Erythroblast (primary cell): ENCODE measurements at regions not wholly inside any gene's neighbourhood (a gene's known extent, or its start where the extent isn't known, plus 50 kb on each side); places are given as distances from the start of the nearest gene placed in this dataset.

ENCODE experiments used
- GATA1 ChIP-seq: IDR thresholded peaks from 2 replicates; pipeline ENCODE4 v1.6.1; 2011; ENCODE audit warnings: low read depth, mild to moderate bottlenecking, control low read depth, low read length, moderate library complexity
- POLR2A ChIP-seq: IDR thresholded peaks from 2 replicates; pipeline ENCODE4 v1.6.1; 2011; ENCODE audit warnings: mild to moderate bottlenecking, low read length

DNA sequence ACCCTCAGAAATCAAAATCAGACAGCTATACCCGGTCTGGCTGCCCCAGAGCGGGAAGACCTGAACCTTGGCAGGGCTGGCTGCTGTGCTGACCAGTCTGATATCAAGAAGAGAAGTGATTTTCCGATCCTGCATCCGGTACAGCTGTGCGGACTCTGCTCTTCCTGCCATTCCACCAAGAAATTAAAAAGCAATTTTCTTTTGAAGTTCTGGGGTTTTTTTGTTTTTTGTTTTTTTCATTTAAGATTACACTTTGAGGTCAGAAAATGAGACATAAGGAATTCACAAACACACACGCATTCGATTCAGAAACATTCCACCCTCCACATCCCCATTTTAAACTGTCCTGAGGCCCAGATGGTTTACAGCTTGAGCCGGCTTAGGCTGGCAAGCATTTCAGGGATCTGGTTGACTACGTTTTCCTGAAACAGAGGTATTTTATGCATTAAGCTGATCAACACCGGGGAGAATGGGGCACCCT lies 156.5 kb downstream of the COL6A3 start:
- TF ChIP-seq POLR2A (no peak), GATA1 (no peak)
